GM10248 (cell line): ENCODE measurements at regions not wholly inside any gene's neighbourhood (a gene's known extent, or its start where the extent isn't known, plus 50 kb on each side); places are given as distances from the start of the nearest gene placed in this dataset.

Source experiments
- CTCF ChIA-PET: fragments of 300-600 bp; sonication (Branson Sonifier 250); formaldehyde crosslinking; extraction: SDS; loops from one replicate; lab custom pipeline; 2021; ENCODE audit warnings: antibody characterized with exemption; lab: Yijun Ruan, JAX
- POLR2A ChIA-PET: fragments of 350-650 bp; sonication (Branson Sonifier 250); formaldehyde crosslinking; extraction: SDS; loops from one replicate; lab custom pipeline; 2020; ENCODE audit warnings: antibody characterized with exemption; lab: Yijun Ruan, JAX
- DNase-seq: peaks from one replicate; pipeline ENCODE4 v3.0.0; 2012; ENCODE audit errors: extremely low spot score
- TF ChIP-seq, protein P1 (sequence below): IDR thresholded peaks from 2 replicates; pipeline ENCODE4 v1.5.1; 2012; ENCODE audit warnings: mild to moderate bottlenecking, low read depth; ENCODE audit errors: extremely low read depth, missing control alignments, control extremely low read depth

DNA sequence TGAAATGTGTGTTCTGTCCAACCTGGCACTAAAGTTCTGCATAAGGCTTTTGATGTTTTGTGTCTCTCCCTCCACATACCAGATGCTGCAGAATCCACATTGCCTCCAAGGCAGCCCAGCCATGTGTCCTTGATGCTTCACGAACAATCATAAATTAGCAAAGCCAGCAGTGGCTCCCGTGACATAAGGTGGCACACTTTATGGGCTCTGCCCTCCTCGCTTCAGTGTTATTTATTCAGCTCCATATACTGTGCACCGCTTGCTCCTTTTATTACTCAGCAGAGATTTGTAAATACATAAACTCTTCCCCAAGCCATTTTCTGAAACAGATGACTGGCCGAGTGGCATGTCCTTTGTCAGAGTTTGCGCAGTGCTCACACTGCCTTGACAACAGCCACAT, 112.8 kb upstream of the SLC35F3 start:
- DNase-seq = no peak
- POLR2A ChIA-PET = no interaction called here
- TF ChIP-seq, protein P1, sequence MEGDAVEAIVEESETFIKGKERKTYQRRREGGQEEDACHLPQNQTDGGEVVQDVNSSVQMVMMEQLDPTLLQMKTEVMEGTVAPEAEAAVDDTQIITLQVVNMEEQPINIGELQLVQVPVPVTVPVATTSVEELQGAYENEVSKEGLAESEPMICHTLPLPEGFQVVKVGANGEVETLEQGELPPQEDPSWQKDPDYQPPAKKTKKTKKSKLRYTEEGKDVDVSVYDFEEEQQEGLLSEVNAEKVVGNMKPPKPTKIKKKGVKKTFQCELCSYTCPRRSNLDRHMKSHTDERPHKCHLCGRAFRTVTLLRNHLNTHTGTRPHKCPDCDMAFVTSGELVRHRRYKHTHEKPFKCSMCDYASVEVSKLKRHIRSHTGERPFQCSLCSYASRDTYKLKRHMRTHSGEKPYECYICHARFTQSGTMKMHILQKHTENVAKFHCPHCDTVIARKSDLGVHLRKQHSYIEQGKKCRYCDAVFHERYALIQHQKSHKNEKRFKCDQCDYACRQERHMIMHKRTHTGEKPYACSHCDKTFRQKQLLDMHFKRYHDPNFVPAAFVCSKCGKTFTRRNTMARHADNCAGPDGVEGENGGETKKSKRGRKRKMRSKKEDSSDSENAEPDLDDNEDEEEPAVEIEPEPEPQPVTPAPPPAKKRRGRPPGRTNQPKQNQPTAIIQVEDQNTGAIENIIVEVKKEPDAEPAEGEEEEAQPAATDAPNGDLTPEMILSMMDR = no peak
- CTCF ChIA-PET = interaction anchor here (0.8 to 7.2 kb wide), 14 partner anchors 9 to 427 kb away, joined by 3 to 65 read pairs (median 6); no protein-coding TSS in a partner anchor

DNA sequence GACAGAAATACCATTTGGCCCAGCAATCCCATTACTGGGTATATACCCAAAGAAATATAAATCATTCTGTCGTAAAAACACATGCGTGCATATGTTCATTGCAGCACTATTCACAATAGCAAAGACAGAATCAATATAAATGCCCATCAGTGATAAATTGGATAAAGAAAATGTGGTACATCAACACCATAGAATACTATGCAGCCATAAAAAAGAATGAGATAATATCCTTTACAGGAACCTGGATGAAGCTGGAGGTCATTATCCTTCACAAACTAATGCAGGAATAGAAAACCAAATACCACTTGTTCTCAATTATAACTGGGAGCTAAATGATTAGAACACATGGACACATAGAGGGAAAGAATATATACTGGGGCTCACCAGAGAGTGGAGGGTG, 109.6 kb upstream of the SLC35F3 start:
- no peak for DNase-seq
- ChIA-PET POLR2A (no interaction called here), CTCF (interaction anchor here (1.1 to 7.2 kb wide), 4 partner anchors 11 to 355 kb away, joined by 3 to 65 read pairs (median 4); no protein-coding TSS in a partner anchor)
- TF ChIP-seq, protein P1 = no peak

DNA sequence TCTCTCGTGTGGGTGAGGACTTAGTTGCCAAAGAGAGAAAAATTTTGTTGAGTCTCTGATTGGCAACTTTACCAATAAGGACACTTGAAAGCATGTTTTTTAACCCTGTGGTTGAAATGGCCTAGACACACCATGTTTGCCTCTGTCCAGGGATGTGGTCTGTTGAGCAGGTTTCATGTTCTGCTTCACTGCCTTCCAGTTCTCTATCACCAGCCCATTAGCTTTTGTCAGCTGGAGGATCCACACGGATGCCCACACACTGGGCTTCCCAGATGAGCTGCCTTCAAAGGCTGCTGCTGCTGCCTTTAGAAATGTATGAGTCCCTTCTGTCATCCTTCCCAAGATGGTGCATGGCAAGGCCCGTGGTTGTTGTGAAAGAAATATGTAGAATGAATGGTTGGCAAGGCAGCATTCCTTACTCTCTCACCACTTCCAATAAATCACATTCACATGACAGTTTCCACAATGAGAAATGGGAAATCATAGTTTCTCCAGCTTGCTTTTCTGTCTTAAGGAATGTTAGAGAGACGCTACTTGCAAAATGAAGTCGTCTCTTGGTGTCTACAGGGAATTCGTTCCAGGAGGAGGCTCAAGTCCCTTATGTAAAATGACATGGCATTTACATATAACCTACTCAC, 108.2 kb upstream of the SLC35F3 start:
- TF ChIP-seq, protein P1 = no peak
- DNase-seq = no peak
- ChIA-PET CTCF (interaction anchor here (1.1 to 7.2 kb wide), 4 partner anchors 12 to 356 kb away, joined by 3 to 65 read pairs (median 4); no protein-coding TSS in a partner anchor), POLR2A (no interaction called here)

DNA sequence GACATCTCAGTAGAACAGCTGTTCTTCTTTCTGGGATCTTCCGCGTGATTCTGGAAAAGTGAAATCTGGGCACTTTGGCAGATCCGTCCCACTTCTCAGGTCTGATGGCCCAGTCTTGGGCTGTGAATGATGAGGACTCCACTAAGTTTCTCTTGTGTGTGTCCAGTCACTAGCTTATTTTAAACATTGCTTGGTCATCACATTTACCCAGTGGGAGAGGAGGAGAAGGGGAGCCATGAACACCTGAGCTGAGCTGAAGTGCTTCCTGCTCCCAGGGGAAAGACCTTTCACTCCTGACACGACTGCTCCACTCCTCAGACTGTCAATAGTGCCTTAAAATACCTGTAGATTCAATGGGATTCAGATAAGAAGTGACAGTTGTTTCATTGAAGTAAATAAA, 101.9 kb upstream of the SLC35F3 start:
- ChIA-PET POLR2A (no interaction called here), CTCF (interaction anchor here (1.4 kb wide), 1 partner anchor 12 kb away, joined by 3 read pairs; no protein-coding TSS in a partner anchor)
- no peak for DNase-seq
- TF ChIP-seq, protein P1 = no peak

DNA sequence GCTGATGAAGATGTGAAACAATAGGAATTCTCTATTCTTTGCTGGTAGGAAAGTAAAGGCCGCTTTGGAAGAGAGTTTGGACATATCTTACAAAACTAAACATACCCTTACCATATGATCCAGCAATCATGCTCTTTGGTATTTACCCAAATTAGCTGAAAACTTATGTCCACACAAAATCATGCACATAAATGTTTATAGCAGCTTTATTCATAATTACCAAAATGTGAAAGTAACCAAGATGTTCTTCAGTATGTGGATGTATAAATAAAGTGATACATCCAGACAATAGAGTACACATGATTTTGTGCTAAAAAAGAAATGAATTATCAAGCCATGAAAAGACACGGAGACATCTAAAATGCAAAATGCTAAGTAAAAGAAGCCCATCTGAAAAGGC, 98.7 kb upstream of the SLC35F3 start:
- no peak for DNase-seq
- POLR2A ChIA-PET = no interaction called here
- TF ChIP-seq, protein P1 = no peak
- CTCF ChIA-PET = no interaction called here

DNA sequence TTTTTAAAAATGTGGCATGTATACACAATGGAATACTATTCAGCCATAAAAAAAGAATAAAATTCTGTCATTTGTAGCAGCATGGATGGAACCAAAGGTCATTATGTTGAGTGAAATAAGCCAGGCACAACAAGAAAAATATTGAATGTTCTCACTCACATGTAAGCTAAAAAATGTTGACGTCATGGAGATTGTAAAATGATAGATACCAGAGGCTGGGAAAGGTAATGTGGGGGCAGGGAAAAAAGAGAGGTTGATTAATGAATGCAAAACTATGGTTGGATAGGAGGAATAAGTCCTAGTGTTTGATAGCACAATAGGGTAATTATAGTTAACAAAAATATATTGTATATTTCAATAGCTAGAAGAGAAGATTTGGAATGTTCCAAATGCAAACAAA, 89.1 kb upstream of the SLC35F3 start:
- ChIA-PET POLR2A (no interaction called here), CTCF (no interaction called here)
- TF ChIP-seq, protein P1 = no peak
- DNase-seq = no peak
